GM21423 (cell line): ENCODE measurements at regions not wholly inside any gene's neighbourhood (a gene's known extent, or its start where the extent isn't known, plus 50 kb on each side); places are given as distances from the start of the nearest gene placed in this dataset.
"Not testable (repeated sequence)": the region's sequence is repeated elsewhere in the genome, so short reads cannot be mapped to it uniquely, and the experiment has no call there.

Source experiments
- ATAC-seq: cut with Tn5 transposase; IDR thresholded peaks from one replicate; pipeline ENCODE4 v1.9.1; 2021; ENCODE audit warnings: mild to moderate bottlenecking, moderate library complexity; ENCODE audit not compliant: unreplicated experiment

GRCh38 chr11:91091563-91091962 is 868.7 kb upstream of the CHORDC1 start:
- no peak for ATAC-seq

GRCh38 chr11:91086028-91086427 is 863.2 kb upstream of the CHORDC1 start:
- ATAC-seq, result no peak

- no peak for ATAC-seq
Measured at GRCh38 chr11:91082255-91082654, 859.4 kb upstream of the CHORDC1 start.

GRCh38 chr11:91081440-91082043 is 858.7 kb upstream of the CHORDC1 start:
- no peak for ATAC-seq

- ATAC-seq, result no peak
Measured at GRCh38 chr11:91078221-91078620, 855.4 kb upstream of the CHORDC1 start.

- no peak for ATAC-seq
Measured at GRCh38 chr11:91075032-91075695, 852.3 kb upstream of the CHORDC1 start.

- no peak for ATAC-seq
Measured at GRCh38 chr11:91067666-91068065, 844.8 kb upstream of the CHORDC1 start.

- ATAC-seq, result no peak
Measured at GRCh38 chr11:91066456-91067047, 843.7 kb upstream of the CHORDC1 start.

GRCh38 chr11:91063399-91063798 is 840.5 kb upstream of the CHORDC1 start:
- not testable (repeated sequence) for ATAC-seq

- no peak for ATAC-seq
Measured at GRCh38 chr11:91047882-91048281, 825.0 kb upstream of the CHORDC1 start.

- no peak for ATAC-seq
Measured at GRCh38 chr11:91046261-91046660, 823.4 kb upstream of the CHORDC1 start.

- no peak for ATAC-seq
Measured at GRCh38 chr11:91041626-91042025, 818.8 kb upstream of the CHORDC1 start.

- no peak for ATAC-seq
Measured at GRCh38 chr11:91023731-91024130, 800.9 kb upstream of the CHORDC1 start.

- no peak for ATAC-seq
Measured at GRCh38 chr11:91011503-91011902, 788.7 kb upstream of the CHORDC1 start.

- no peak for ATAC-seq
Measured at GRCh38 chr11:91005458-91005857, 782.6 kb upstream of the CHORDC1 start.

- no peak for ATAC-seq
Measured at GRCh38 chr11:90997241-90997640, 774.4 kb upstream of the CHORDC1 start.

- ATAC-seq, result not testable (repeated sequence)
Measured at GRCh38 chr11:90972159-90972558, 749.3 kb upstream of the CHORDC1 start.

- ATAC-seq, result no peak
Measured at GRCh38 chr11:90947930-90948329, 725.1 kb upstream of the CHORDC1 start.

- no peak for ATAC-seq
Measured at GRCh38 chr11:90930252-90930651, 707.4 kb upstream of the CHORDC1 start.

- no peak for ATAC-seq
Measured at GRCh38 chr11:90919332-90919731, 696.5 kb upstream of the CHORDC1 start.

GRCh38 chr11:90916706-90917105 is 693.9 kb upstream of the CHORDC1 start:
- ATAC-seq, result no peak

- ATAC-seq, result no peak
Measured at GRCh38 chr11:90913131-90913668, 690.4 kb upstream of the CHORDC1 start.
